T-helper 2 cell treated with Interferon-gamma antibody and Interleukin-4, amounts not matched to agents 100 ng/mL and 5 ng/mL, for 36 hours (primary cell): ENCODE measurements at regions not wholly inside any gene's neighbourhood (a gene's known extent, or its start where the extent isn't known, plus 50 kb on each side); places are given as distances from the start of the nearest gene placed in this dataset.

ENCODE experiments used
- intact Hi-C: fragments of 100-400 bp; cut with micrococcal nuclease; formaldehyde crosslinking; loops from one replicate; pipeline ENCODE4 v1.15.1; 2023

DNA sequence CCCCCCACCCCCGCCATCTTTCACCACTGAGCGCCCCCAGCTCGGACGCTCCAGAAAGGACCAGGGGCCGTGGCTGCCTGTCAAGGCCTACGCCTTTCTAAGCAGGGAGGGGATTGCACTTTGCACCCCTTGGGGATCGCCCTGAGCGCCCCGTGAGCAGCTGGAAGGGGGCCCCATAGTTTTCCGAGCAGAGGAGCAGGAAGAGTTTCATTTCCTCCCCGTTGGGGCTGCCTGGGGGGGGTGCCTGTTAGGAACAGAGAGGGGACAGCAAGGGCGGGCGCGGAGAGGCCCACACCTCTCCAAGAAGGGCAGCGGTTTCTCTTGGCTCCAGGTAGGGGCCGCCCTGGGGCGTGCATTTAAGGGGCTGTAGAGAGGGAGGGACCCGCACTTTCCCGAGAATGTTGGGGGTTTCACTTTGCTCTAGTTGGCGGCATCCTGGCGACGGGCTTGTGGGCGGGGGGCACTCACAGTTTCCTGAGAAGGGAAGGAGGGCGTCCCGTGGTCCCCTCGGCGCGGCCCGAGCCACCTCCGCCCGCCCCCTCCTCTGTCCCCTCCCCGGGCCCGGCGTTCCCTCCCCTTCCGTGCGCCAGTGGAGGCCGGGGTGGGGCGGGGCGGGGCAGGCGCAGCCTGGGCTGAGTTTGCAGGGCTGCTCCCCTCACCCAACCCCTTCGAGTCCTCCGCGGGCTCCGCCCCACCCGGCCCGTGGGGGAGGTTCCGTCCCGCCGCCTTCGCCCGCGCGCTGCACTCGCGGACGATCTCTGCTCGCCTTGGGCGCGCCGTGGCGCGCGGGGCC lies 82.3 kb upstream of the CD99 start:
- intact Hi-C loops, result loop anchor here (1.0 to 10.0 kb wide), 8 partner anchors 18 to 1217 kb away; partner anchors contain the start of genes AKAP17A, CD99, DHRSX and P2RY8

GRCh38 chrX:2607113-2607512 lies 84.0 kb upstream of the CD99 start:
- intact Hi-C loops, result loop anchor here (5.0 to 10.0 kb wide), 2 partner anchors 102 to 950 kb away; partner anchors contain the start of genes DHRSX and ZBED1

DNA sequence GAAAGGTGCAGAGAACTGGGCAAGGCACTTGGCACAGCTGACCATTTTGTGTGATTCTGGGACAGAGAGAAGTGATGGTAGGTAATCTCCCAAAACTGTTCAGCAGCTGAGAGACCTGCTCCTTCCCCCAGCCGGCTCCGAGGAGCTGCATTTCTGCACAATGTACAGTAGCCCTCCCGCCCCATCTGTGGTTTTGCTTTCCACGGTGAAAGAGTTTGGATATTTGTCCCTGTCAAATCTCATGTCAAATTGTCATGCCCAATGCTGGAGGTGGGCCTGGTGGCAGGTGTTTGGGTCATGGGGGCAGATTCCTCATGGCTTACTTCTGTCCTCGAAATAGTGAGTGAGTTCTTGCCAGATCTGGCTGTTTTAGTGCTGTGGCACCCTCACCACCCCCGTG lies 90.5 kb upstream of the CD99 start:
- intact Hi-C loops, result loop anchor here (10.0 kb wide), 1 partner anchor 96 kb away; the partner anchor contains the start of genes DHRSX and ZBED1

- intact Hi-C loops, result no loop called here
Measured at GRCh38 chrX:2596555-2597255, 94.4 kb upstream of the CD99 start.

DNA sequence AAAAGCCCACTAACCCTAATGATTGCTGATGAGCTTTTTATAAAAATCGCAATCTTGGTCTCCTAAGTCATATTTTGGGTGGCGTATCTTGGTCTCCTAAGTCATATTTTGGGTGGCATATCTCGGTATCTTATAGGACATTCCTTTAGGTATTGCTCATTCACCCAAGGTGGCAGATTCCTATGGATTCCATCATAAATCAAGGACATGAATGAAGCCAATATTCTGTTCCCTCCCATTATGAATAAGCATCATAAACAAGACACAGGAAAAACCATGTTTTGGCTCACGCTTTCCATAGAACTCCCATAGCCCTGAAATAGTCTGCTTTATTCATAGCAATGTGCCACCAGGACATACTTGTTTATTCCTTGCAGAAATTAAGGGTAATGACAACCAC lies 95.0 kb upstream of the CD99 start:
- intact Hi-C loops, result no loop called here

DNA sequence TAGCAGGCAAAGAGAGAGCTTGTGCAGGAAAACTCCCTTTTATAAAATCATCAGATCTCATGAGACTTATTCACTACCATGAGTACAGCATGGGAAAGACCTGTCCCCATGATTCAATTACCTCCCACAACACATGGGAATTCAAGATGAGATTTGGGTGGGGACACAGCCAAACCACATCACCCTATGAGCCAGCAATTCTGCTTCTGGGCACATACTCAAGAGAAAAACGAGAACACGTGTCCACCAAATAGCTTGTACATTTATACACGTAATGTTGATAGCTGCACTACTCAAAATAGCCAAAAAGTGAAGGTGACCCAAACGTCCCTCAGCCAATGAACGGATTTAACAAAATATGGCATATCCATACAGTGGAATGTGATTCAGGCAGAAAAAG lies 94.5 kb upstream of the DHRSX start:
- intact Hi-C loops, result no loop called here

GRCh38 chrX:2594491-2594890 lies 93.7 kb upstream of the DHRSX start:
- intact Hi-C loops, result loop anchor here (5.0 kb wide), 1 partner anchor 1142 kb away; the partner anchor contains the start of gene ASMTL

DNA sequence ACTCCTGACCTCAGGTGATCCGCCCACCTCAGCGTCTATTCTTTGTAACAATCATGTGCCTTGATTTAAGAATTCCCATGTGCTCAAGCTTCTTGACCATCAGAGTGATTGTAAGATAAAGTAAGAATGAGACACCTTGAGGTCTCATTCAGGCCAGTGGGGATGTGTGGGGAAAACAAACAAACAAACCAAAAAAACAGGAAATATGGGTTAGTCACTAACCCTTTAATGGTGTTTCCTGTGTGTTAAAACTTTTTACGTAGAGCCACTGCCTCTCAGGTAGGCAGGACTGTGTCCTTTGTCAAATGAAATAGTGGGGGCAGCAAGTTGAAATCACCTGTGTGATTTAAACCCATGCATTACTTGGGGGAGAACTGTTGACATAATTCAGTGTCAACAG lies 91.5 kb upstream of the DHRSX start:
- intact Hi-C loops, result loop anchor here (5.0 kb wide), 1 partner anchor 1140 kb away; the partner anchor contains the start of gene ASMTL

DNA sequence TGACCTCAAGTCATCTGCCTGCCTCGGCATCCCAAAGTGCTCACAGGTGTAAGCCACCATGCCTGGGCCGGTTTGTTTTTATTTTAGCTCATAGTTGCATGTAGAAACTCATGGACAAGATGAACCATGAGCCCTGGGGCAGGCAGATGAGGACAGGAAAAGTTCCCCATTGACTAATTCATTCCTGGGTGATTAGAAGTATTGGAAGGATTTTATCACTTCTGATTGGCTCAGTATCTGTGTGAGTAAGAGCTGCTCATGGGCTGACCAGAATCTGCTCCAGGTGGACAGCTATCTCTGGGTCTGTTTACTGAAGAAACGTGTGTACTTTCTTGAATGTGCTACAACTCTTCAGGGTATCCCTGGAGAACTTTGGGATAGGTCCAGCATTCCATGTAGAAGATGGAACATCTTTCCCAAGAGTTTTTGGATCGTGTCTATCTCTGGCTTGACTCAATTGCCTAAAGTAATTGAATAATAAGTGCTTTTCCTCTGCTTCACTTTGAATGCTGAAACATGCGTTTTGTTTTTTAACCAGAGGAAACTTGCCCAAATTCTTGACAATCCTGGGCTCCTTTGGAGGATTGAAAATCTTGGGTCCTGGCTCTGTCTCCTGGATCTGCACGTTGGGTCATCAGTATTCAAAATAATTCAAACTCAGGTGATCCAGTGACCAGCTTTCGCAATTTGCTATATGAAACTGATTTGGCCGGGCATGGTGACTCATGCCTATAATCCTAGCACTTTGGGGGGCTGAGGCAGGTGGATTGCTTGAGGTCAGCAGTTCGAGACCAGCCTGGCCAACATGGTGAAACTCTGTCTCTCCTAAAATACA lies 88.6 kb upstream of the DHRSX start:
- intact Hi-C loops, result loop anchor here (5.0 kb wide), 1 partner anchor 1137 kb away; the partner anchor contains the start of gene ASMTL

GRCh38 chrX:2588049-2588448 lies 87.3 kb upstream of the DHRSX start:
- intact Hi-C loops, result no loop called here

- intact Hi-C loops, result no loop called here
Measured at GRCh38 chrX:2587146-2587545, 86.4 kb upstream of the DHRSX start.

DNA sequence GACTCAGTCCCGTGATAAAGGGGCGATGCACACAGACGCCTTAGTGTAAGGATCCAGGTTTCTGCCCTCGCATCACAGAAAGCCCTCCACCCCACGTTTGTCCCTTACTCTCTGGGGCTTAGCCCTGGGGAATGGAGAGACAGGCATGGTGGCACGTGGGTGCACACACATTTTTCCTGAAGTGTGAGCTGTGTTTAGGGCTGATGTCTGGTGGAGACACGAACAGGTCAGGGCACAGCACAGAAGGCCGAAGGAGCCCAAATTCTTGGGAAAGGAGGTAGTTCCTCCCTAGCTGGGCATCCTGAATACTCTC lies 84.3 kb upstream of the DHRSX start:
- intact Hi-C loops, result no loop called here

DNA sequence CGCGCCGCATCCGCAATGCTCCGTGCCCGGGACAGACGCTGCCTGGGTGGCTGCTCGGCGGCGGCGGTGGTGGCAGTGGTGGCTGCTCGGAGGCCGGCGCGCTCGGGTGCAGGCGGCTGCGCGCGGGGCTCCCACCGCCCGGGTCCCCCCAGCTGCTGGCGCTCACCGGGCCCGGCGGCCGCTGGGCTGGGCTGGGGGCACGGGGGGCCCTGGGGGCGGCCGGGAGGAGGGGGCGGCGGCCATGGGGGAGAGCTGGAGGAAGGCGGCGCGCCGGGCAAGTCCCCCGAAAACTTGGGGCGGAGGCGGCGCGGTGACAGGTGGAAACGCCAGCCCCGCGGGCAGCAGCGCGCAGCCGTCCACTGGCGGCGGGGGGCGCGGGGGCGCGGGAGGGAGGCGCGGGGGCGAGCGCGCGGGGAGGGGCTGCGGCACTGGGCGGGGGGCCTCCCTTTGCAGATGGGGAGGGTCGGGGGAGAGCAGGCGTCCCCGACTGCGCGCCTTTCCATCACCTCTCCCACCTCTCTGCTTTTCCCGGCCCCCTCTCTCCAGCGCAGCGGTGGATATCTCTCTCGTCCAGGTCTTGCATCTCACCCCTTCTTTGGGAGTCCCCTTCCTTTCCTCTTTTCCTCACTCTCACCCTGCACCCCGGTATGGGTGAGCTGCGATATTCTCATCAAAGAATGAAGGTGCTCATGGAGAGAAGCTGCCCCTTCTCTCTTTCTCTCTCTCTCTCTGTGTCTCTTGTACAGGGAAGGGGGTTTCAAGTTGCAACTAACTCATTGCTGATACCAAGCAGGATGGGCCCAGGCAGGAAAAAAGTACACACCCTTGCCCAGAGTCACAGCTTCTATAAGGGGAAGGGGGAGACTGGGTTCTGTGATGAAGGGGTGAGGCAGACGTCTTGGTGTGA lies 83.7 kb upstream of the DHRSX start:
- intact Hi-C loops, result no loop called here

GRCh38 chrX:2583194-2584162 lies 82.7 kb upstream of the DHRSX start:
- intact Hi-C loops, result no loop called here

DNA sequence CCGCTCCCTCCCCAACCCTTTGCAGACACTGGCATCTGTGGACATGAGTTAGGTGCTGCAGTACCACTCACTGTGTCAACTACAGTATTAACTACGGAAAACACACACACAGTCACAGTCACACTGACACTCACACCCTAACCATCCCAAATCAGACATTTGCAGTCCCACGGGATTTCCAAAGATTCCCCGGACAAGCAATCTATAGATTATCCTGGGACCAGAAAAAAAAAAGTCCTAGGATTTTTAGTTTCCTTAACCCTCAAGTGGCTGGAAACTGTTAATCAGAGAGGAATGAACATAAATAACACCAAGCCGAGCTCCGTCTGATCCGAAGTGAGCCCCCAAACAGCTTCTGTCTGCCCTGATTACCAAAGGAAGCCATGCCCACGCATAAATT lies 81.9 kb upstream of the DHRSX start:
- intact Hi-C loops, result no loop called here

GRCh38 chrX:2581296-2581695 lies 80.5 kb upstream of the DHRSX start:
- intact Hi-C loops, result no loop called here

GRCh38 chrX:2578864-2579263 lies 78.1 kb upstream of the DHRSX start:
- intact Hi-C loops, result no loop called here

DNA sequence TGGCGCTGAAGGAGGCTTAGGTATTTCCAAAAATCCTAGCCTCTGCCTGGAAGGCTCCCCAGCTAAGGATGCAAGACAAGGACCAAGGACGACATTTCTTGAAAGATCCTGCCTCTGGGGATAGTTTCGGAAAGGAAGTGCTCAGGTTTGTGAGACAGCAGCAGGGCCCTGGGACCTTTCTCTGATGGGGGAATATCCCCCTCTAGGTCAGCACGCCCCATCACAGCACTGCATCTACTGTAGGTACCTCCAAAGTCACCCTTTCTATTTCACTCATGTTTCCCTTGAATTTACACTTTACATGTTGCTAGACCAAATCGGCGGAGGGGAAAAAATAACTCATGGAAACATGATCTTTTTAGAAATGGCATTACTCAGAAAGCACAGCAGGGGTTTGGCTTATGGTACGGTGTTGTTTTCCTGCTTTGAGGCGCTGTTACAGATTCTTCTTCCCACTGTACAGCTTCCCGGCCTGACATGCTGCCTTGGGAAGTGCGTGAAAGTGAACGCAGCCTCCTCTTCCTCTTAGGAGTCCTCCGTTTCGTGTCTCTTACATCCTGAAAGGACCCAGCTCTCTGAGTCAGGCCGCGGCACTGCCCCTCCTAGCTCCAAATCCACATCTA lies 77.2 kb upstream of the DHRSX start:
- intact Hi-C loops, result no loop called here

GRCh38 chrX:2576793-2577192 lies 76.0 kb upstream of the DHRSX start:
- intact Hi-C loops, result no loop called here
